HEK293 (cell line): ENCODE measurements at regions not wholly inside any gene's neighbourhood (a gene's known extent, or its start where the extent isn't known, plus 50 kb on each side); places are given as distances from the start of the nearest gene placed in this dataset.
A peak's percentile ranks its signal among the peaks of the same experiment; 100 is the strongest.

Experiments
- CTCF ChIA-PET: fragments of 350-600 bp; formaldehyde crosslinking; extraction: SDS; loops from one replicate; lab custom pipeline; 2021; ENCODE audit warnings: antibody characterized with exemption; lab: Yijun Ruan, JAX
- POLR2A ChIA-PET: fragments of 300-600 bp; formaldehyde crosslinking; extraction: SDS; loops from one replicate; lab custom pipeline; 2020; ENCODE audit warnings: antibody characterized with exemption, inconsistent platforms; lab: Yijun Ruan, JAX
- H3K27ac ChIP-seq: fragments of 200-500 bp; sonication (Bioruptor generic); 2 replicates; pipeline ENCODE4 v1.5.1; 2014; ENCODE audit warnings: low read depth, low read length, control low read depth, inconsistent platforms; ENCODE audit errors: extremely low read depth
- H3K36me3 ChIP-seq, 2 experiments: fragments of 200-500 bp in 1 of 2; sonication (Bioruptor generic) in 1 of 2; 1 replicate in 1 of 2; 2 replicates in 1 of 2; pipeline ENCODE4 v1.5.1; 2014 to 2017; ENCODE audit warnings: inconsistent platforms in 2 of 2, low read length in 2 of 2; ENCODE audit not compliant: control insufficient read depth in 2 of 2, insufficient read depth in 1 of 2
- H3K4me1 ChIP-seq: fragments of 200-500 bp; sonication (Bioruptor generic); 2 replicates; pipeline ENCODE4 v1.5.1; 2014; ENCODE audit warnings: mild to moderate bottlenecking, low read length, inconsistent platforms; ENCODE audit not compliant: control insufficient read depth, insufficient read depth
- H3K4me3 ChIP-seq: 2 replicates; pipeline ENCODE4 v1.5.1; 2011; ENCODE audit warnings: low read depth, mild to moderate bottlenecking, control low read depth, low read length, moderate library complexity
- H3K9me3 ChIP-seq: fragments of 200-500 bp; sonication (Bioruptor generic); 2 replicates; pipeline ENCODE4 v1.5.1; 2014; ENCODE audit warnings: low read depth, low read length, inconsistent platforms; ENCODE audit not compliant: control insufficient read depth, insufficient read depth
- PRDM1 ChIP-seq: fragments of 450-650 bp; formaldehyde crosslinking; IDR thresholded peaks from 2 replicates; pipeline ENCODE4; 2016; ENCODE audit warnings: missing biosample characterization, missing genetic modification characterization
- SETDB1 ChIP-seq: IDR thresholded peaks from one replicate; pipeline ENCODE4 v1.6.1; 2017; ENCODE audit warnings: mild to moderate bottlenecking, low read length, moderate library complexity, mixed read lengths; ENCODE audit not compliant: insufficient read length
- TCF7L2 ChIP-seq: IDR thresholded peaks from 2 replicates; pipeline ENCODE4 v1.6.1; 2011; ENCODE audit warnings: low read depth, mild to moderate bottlenecking, inconsistent platforms, low read length, moderate library complexity, borderline replicate concordance
- TRIM28 ChIP-seq: IDR thresholded peaks from 2 replicates; pipeline ENCODE4 v1.6.1; 2011; ENCODE audit warnings: low read length, control low read depth, borderline replicate concordance
- ZIC2 ChIP-seq: fragments of 450-650 bp; formaldehyde crosslinking; IDR thresholded peaks from 2 replicates; pipeline ENCODE4 v1.5.1; 2016; ENCODE audit warnings: missing biosample characterization, missing genetic modification characterization
- ZNF169 ChIP-seq: fragments of 450-650 bp; formaldehyde crosslinking; IDR thresholded peaks from 2 replicates; pipeline ENCODE4 v1.5.1; 2016; ENCODE audit warnings: missing biosample characterization, missing genetic modification characterization
- ZNF2 ChIP-seq: fragments of 450-650 bp; formaldehyde crosslinking; IDR thresholded peaks from 2 replicates; pipeline ENCODE4 v1.5.1; 2016; ENCODE audit warnings: missing biosample characterization, missing genetic modification characterization
- ZNF600 ChIP-seq: fragments of 450-650 bp; formaldehyde crosslinking; IDR thresholded peaks from 2 replicates; pipeline ENCODE4 v1.5.1; 2016; ENCODE audit warnings: missing biosample characterization, missing genetic modification characterization
- ZSCAN23 ChIP-seq: fragments of 450-650 bp; formaldehyde crosslinking; IDR thresholded peaks from 2 replicates; pipeline ENCODE4 v1.5.1; 2016; ENCODE audit warnings: missing biosample characterization, missing genetic modification characterization
- ZXDB ChIP-seq: fragments of 450-650 bp; formaldehyde crosslinking; IDR thresholded peaks from 2 replicates; pipeline ENCODE4 v1.5.1; 2016; ENCODE audit warnings: missing biosample characterization, missing genetic modification characterization
- TF ChIP-seq, protein P1 (sequence below): fragments of 450-650 bp; formaldehyde crosslinking; IDR thresholded peaks from 2 replicates; pipeline ENCODE4 v1.5.1; 2016; ENCODE audit warnings: missing biosample characterization, missing genetic modification characterization
- TF ChIP-seq, protein P2 (sequence below): fragments of 450-650 bp; formaldehyde crosslinking; conservative IDR thresholded peaks from 2 replicates; pipeline ENCODE4 v1.5.1; 2016; ENCODE audit warnings: low read depth, missing biosample characterization, missing genetic modification characterization
- TF ChIP-seq, protein P3 (sequence below): fragments of 450-650 bp; formaldehyde crosslinking; IDR thresholded peaks from 2 replicates; pipeline ENCODE4 v1.5.1; 2016; ENCODE audit warnings: missing biosample characterization, missing genetic modification characterization, borderline replicate concordance
- TF ChIP-seq, protein P4 (sequence below): fragments of 450-650 bp; formaldehyde crosslinking; IDR thresholded peaks from 2 replicates; pipeline ENCODE4 v1.5.1; 2016; ENCODE audit warnings: missing biosample characterization, missing genetic modification characterization
- TF ChIP-seq, protein P5 (sequence below): fragments of 450-650 bp; formaldehyde crosslinking; IDR thresholded peaks from 2 replicates; pipeline ENCODE4 v1.5.1; 2016; ENCODE audit warnings: missing biosample characterization, missing genetic modification characterization

DNA sequence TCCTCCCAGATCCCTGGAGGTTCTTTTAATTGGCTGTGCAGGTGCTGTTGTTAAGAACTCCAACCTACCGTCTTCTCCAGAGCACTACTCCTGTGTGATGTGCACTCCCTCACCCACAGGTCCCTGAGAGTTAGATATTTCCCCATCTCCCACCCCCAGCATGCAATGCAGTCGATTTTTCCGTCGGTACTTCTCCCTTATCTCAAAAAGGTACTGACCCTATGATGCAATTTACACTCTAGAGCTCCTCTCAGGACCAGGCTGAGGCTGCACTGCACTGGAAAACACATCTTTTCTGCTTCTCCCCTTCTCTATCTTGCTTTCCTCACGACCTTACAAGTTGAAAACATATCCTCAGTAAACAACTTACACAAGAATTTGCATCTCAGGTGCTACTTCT is 312.4 kb upstream of the TBX3 start (continued):
- TF ChIP-seq ZNF600 (tag by site-specific recombination) (no peak), ZNF169 (no peak), ZXDB (no peak), ZSCAN23 (tag by site-specific recombination) (no peak)
- TF ChIP-seq, protein P1, sequence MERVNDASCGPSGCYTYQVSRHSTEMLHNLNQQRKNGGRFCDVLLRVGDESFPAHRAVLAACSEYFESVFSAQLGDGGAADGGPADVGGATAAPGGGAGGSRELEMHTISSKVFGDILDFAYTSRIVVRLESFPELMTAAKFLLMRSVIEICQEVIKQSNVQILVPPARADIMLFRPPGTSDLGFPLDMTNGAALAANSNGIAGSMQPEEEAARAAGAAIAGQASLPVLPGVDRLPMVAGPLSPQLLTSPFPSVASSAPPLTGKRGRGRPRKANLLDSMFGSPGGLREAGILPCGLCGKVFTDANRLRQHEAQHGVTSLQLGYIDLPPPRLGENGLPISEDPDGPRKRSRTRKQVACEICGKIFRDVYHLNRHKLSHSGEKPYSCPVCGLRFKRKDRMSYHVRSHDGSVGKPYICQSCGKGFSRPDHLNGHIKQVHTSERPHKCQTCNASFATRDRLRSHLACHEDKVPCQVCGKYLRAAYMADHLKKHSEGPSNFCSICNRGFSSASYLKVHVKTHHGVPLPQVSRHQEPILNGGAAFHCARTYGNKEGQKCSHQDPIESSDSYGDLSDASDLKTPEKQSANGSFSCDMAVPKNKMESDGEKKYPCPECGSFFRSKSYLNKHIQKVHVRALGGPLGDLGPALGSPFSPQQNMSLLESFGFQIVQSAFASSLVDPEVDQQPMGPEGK (tag by site-specific recombination), result no peak
- TF ChIP-seq, protein P2, sequence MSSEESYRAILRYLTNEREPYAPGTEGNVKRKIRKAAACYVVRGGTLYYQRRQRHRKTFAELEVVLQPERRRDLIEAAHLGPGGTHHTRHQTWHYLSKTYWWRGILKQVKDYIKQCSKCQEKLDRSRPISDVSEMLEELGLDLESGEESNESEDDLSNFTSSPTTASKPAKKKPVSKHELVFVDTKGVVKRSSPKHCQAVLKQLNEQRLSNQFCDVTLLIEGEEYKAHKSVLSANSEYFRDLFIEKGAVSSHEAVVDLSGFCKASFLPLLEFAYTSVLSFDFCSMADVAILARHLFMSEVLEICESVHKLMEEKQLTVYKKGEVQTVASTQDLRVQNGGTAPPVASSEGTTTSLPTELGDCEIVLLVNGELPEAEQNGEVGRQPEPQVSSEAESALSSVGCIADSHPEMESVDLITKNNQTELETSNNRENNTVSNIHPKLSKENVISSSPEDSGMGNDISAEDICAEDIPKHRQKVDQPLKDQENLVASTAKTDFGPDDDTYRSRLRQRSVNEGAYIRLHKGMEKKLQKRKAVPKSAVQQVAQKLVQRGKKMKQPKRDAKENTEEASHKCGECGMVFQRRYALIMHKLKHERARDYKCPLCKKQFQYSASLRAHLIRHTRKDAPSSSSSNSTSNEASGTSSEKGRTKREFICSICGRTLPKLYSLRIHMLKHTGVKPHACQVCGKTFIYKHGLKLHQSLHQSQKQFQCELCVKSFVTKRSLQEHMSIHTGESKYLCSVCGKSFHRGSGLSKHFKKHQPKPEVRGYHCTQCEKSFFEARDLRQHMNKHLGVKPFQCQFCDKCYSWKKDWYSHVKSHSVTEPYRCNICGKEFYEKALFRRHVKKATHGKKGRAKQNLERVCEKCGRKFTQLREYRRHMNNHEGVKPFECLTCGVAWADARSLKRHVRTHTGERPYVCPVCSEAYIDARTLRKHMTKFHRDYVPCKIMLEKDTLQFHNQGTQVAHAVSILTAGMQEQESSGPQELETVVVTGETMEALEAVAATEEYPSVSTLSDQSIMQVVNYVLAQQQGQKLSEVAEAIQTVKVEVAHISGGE (tag by site-specific recombination), result no peak

DNA sequence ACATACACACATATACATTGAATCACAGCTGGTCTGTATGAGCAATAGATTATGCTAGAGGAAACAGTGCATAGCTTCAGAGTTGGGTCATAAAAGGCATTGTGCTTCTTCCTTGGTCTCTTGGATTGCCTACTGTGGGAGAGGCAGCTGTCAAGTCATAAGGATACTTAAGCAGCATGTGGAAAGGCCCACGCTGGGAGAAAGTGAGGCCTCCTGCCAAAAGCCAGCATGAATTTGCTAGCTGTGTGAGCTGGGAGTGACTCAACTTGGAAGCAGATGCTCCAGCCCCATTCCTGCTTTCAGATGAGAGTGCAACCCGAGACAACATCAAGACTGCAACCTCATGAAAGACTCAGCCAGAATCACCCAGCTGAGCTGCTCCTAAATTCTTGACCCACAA is 311.9 kb upstream of the TBX3 start:
- ChIA-PET POLR2A (no interaction called here), CTCF (no interaction called here)
- Histone ChIP-seq H3K36me3 (no peaks in the 10 kb centered on the region), H3K4me3 (no peak overlapping the region), H3K4me1 (0 out of 2 replicates have a peak, but pooled peaks cover 3% of the 10 kb centered on the region), H3K9me3 (no peaks in the 10 kb centered on the region; the same call in 1 of the 2 replicates), H3K27ac (no peak overlapping the region)
- TF ChIP-seq ZIC2, result peak; percentile 67
- TF ChIP-seq, protein P3, sequence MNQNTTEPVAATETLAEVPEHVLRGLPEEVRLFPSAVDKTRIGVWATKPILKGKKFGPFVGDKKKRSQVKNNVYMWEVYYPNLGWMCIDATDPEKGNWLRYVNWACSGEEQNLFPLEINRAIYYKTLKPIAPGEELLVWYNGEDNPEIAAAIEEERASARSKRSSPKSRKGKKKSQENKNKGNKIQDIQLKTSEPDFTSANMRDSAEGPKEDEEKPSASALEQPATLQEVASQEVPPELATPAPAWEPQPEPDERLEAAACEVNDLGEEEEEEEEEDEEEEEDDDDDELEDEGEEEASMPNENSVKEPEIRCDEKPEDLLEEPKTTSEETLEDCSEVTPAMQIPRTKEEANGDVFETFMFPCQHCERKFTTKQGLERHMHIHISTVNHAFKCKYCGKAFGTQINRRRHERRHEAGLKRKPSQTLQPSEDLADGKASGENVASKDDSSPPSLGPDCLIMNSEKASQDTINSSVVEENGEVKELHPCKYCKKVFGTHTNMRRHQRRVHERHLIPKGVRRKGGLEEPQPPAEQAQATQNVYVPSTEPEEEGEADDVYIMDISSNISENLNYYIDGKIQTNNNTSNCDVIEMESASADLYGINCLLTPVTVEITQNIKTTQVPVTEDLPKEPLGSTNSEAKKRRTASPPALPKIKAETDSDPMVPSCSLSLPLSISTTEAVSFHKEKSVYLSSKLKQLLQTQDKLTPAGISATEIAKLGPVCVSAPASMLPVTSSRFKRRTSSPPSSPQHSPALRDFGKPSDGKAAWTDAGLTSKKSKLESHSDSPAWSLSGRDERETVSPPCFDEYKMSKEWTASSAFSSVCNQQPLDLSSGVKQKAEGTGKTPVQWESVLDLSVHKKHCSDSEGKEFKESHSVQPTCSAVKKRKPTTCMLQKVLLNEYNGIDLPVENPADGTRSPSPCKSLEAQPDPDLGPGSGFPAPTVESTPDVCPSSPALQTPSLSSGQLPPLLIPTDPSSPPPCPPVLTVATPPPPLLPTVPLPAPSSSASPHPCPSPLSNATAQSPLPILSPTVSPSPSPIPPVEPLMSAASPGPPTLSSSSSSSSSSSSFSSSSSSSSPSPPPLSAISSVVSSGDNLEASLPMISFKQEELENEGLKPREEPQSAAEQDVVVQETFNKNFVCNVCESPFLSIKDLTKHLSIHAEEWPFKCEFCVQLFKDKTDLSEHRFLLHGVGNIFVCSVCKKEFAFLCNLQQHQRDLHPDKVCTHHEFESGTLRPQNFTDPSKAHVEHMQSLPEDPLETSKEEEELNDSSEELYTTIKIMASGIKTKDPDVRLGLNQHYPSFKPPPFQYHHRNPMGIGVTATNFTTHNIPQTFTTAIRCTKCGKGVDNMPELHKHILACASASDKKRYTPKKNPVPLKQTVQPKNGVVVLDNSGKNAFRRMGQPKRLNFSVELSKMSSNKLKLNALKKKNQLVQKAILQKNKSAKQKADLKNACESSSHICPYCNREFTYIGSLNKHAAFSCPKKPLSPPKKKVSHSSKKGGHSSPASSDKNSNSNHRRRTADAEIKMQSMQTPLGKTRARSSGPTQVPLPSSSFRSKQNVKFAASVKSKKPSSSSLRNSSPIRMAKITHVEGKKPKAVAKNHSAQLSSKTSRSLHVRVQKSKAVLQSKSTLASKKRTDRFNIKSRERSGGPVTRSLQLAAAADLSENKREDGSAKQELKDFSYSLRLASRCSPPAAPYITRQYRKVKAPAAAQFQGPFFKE, result no peak
- TF ChIP-seq TRIM28, result peak; percentile 46; the same call in 1 of the 2 replicates
- no peak for TF ChIP-seq ZNF2
- TF ChIP-seq, protein P4, sequence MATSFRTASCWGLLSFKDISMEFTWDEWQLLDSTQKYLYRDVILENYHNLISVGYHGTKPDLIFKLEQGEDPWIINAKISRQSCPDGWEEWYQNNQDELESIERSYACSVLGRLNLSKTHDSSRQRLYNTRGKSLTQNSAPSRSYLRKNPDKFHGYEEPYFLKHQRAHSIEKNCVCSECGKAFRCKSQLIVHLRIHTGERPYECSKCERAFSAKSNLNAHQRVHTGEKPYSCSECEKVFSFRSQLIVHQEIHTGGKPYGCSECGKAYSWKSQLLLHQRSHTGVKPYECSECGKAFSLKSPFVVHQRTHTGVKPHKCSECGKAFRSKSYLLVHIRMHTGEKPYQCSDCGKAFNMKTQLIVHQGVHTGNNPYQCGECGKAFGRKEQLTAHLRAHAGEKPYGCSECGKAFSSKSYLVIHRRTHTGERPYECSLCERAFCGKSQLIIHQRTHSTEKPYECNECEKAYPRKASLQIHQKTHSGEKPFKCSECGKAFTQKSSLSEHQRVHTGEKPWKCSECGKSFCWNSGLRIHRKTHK (tag by site-specific recombination), result no peak
- TF ChIP-seq SETDB1, result peak; percentile 90
- TF ChIP-seq, protein P5, sequence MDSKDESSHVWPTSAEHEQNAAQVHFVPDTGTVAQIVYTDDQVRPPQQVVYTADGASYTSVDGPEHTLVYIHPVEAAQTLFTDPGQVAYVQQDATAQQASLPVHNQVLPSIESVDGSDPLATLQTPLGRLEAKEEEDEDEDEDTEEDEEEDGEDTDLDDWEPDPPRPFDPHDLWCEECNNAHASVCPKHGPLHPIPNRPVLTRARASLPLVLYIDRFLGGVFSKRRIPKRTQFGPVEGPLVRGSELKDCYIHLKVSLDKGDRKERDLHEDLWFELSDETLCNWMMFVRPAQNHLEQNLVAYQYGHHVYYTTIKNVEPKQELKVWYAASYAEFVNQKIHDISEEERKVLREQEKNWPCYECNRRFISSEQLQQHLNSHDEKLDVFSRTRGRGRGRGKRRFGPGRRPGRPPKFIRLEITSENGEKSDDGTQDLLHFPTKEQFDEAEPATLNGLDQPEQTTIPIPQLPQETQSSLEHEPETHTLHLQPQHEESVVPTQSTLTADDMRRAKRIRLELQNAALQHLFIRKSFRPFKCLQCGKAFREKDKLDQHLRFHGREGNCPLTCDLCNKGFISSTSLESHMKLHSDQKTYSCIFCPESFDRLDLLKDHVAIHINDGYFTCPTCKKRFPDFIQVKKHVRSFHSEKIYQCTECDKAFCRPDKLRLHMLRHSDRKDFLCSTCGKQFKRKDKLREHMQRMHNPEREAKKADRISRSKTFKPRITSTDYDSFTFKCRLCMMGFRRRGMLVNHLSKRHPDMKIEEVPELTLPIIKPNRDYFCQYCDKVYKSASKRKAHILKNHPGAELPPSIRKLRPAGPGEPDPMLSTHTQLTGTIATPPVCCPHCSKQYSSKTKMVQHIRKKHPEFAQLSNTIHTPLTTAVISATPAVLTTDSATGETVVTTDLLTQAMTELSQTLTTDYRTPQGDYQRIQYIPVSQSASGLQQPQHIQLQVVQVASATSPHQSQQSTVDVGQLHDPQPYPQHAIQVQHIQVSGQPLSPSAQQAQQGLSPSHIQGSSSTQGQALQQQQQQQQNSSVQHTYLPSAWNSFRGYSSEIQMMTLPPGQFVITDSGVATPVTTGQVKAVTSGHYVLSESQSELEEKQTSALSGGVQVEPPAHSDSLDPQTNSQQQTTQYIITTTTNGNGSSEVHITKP (tag by site-specific recombination), result no peak
- no peak for TF ChIP-seq PRDM1 (tag by site-specific recombination)
- TF ChIP-seq TCF7L2, result no peak
